A549 (cell line): ENCODE measurements at regions not wholly inside any gene's neighbourhood (a gene's known extent, or its start where the extent isn't known, plus 50 kb on each side); places are given as distances from the start of the nearest gene placed in this dataset.
A peak's percentile ranks its signal among the peaks of the same experiment; 100 is the strongest.

ENCODE experiments used
- ATAC-seq, 2 experiments: fragments of 200-7000 bp in 1 of 2; fragments of >200 bp in 1 of 2; cut with Nextera tagmentation in 1 of 2; cut with Tn5 transposase in 1 of 2; 3 replicates each; pipeline versions ENCODE4 v1.8.0 to v1.9.1; 2018 to 2020; ENCODE audit warnings: mild to moderate bottlenecking in 1 of 2, moderate library complexity in 1 of 2
- CTCF ChIA-PET: fragments of 300-600 bp; sonication (Branson Sonifier 250); formaldehyde crosslinking; extraction: SDS; loops from one replicate; lab custom pipeline; 2021; ENCODE audit warnings: antibody characterized with exemption, inconsistent platforms; lab: Yijun Ruan, JAX
- POLR2A ChIA-PET: fragments of 350-600 bp; formaldehyde crosslinking; extraction: SDS; loops from one replicate; lab custom pipeline; 2021; ENCODE audit warnings: antibody characterized with exemption, inconsistent platforms; lab: Yijun Ruan, JAX
- DNase-seq, 2 experiments: peaks; one replicate each; pipeline versions ENCODE4 v3.0.0 to v3.0.0-alpha.2; 2011 to 2016; ENCODE audit warnings: low read depth in 1 of 2, low spot score in 1 of 2
- FAIRE-seq: peaks from 2 replicates; lab custom pipeline; 2011; peaks lifted over from hg19 to GRCh38; lab: Jason Lieb, UNC
- H3K27ac ChIP-seq, 2 experiments: fragments of >200 bp; sonication (Bioruptor Twin); formaldehyde crosslinking; 3 replicates each; pipeline ENCODE4 v1.5.1; 2016 to 2017
- H3K4me1 ChIP-seq: fragments of >200 bp; sonication (Bioruptor Twin); formaldehyde crosslinking; 3 replicates; pipeline ENCODE4 v1.6.1; 2016
- H3K4me2 ChIP-seq: fragments of >200 bp; sonication (Bioruptor Twin); formaldehyde crosslinking; 3 replicates; pipeline ENCODE4 v1.6.1; 2016
- H3K4me3 ChIP-seq: fragments of >200 bp; sonication (Bioruptor Twin); formaldehyde crosslinking; 3 replicates; pipeline ENCODE4 v1.5.1; 2016
- H3K9me3 ChIP-seq: fragments of >200 bp; sonication (Bioruptor Twin); formaldehyde crosslinking; 3 replicates; pipeline ENCODE4 v1.6.1; 2016
- BHLHE40 ChIP-seq: IDR thresholded peaks from 2 replicates; pipeline ENCODE4 v1.6.1; 2012; ENCODE audit warnings: low read depth, low read length, inconsistent platforms
- CBX8 ChIP-seq: fragments of 200-600 bp; sonication (generic); IDR thresholded peaks from 2 replicates; pipeline ENCODE4 v1.6.1; 2016
- CEBPB ChIP-seq, 2 experiments: fragments of >200 bp in 1 of 2; sonication (Bioruptor Twin) in 1 of 2; formaldehyde crosslinking in 1 of 2; IDR thresholded peaks; 2 replicates each; pipeline ENCODE4 v1.6.1; 2012 to 2016
- EP300 ChIP-seq, 2 experiments: fragments of >200 bp; sonication (Bioruptor Twin); formaldehyde crosslinking; IDR thresholded peaks; 2 replicates in 1 of 2; 3 replicates in 1 of 2; pipeline ENCODE4 v1.6.1; 2016 to 2017
- FOSB ChIP-seq: fragments of 250-450 bp; sonication (Bioruptor Pico); IDR thresholded peaks from 2 replicates; pipeline ENCODE4 v1.5.0; 2020; ENCODE audit warnings: mild to moderate bottlenecking, moderate library complexity
- FOSL2 ChIP-seq, 2 experiments: fragments of 450-650 bp in 1 of 2; fragments of >200 bp in 1 of 2; sonication (Bioruptor Twin) in 1 of 2; formaldehyde crosslinking; IDR thresholded peaks; 2 replicates each; pipeline versions ENCODE4 v1.5.0 to v1.6.1; 2016 to 2020; ENCODE audit warnings: mild to moderate bottlenecking in 1 of 2, moderate library complexity in 1 of 2
- GATA3 ChIP-seq: IDR thresholded peaks from 2 replicates; pipeline ENCODE4 v1.6.1; 2012; ENCODE audit warnings: borderline replicate concordance
- HOXA7 ChIP-seq: fragments of 250-450 bp; sonication (Bioruptor Pico); IDR thresholded peaks from 2 replicates; pipeline ENCODE4 v1.5.0; 2020; ENCODE audit warnings: mild to moderate bottlenecking, moderate library complexity
- JUNB ChIP-seq: fragments of >200 bp; sonication (Bioruptor Twin); formaldehyde crosslinking; IDR thresholded peaks from 2 replicates; pipeline ENCODE4 v1.6.1; 2016
- MAZ ChIP-seq: fragments of 150-350 bp; IDR thresholded peaks from 2 replicates; pipeline ENCODE4 v1.6.1; 2014; ENCODE audit warnings: antibody characterized with exemption, low read depth, low read length, borderline replicate concordance
- MYC ChIP-seq: IDR thresholded peaks from 2 replicates; pipeline ENCODE4 v1.6.1; 2012; ENCODE audit warnings: mild to moderate bottlenecking, inconsistent platforms, low read length, improper control_type of control experiment, borderline replicate concordance
- NPAS2 ChIP-seq: fragments of 250-450 bp; sonication (Bioruptor Pico); IDR thresholded peaks from 2 replicates; pipeline ENCODE4 v1.8.0; 2022; ENCODE audit warnings: mild to moderate bottlenecking, moderate library complexity, borderline replicate concordance
- NR3C1 ChIP-seq: fragments of >200 bp; sonication (Bioruptor Twin); formaldehyde crosslinking; IDR thresholded peaks from 3 replicates; pipeline ENCODE4 v1.6.1; 2017
- POLR2A ChIP-seq: IDR thresholded peaks from 2 replicates; pipeline ENCODE4 v1.6.1; 2012; ENCODE audit warnings: mild to moderate bottlenecking, low read length
- POLR2AphosphoS2 ChIP-seq: conservative IDR thresholded peaks from 2 replicates; pipeline ENCODE4 v1.6.1; 2012; ENCODE audit warnings: low read length, improper control_type of control experiment, inconsistent platforms
- RAD21 ChIP-seq, 2 experiments: fragments of >200 bp in 1 of 2; sonication (Bioruptor Twin) in 1 of 2; formaldehyde crosslinking in 1 of 2; IDR thresholded peaks in 1 of 2; conservative IDR thresholded peaks in 1 of 2; 2 replicates in 1 of 2; 3 replicates in 1 of 2; pipeline ENCODE4 v1.6.1; 2012 to 2018; ENCODE audit warnings: inconsistent platforms in 1 of 2
- RFX5 ChIP-seq: fragments of 450-650 bp; IDR thresholded peaks from 2 replicates; pipeline ENCODE4 v1.7.1; 2014; ENCODE audit warnings: antibody characterized with exemption, mild to moderate bottlenecking, moderate library complexity
- SMC3 ChIP-seq: fragments of >200 bp; sonication (Bioruptor Twin); formaldehyde crosslinking; IDR thresholded peaks from 3 replicates; pipeline ENCODE4 v1.6.1; 2018; ENCODE audit warnings: inconsistent platforms
- TFCP2L1 ChIP-seq: fragments of 250-450 bp; sonication (Bioruptor Pico); IDR thresholded peaks from 2 replicates; pipeline ENCODE4 v1.5.0; 2021; ENCODE audit warnings: mild to moderate bottlenecking
- ZFP36 ChIP-seq: fragments of 450-650 bp; IDR thresholded peaks from 2 replicates; pipeline ENCODE4 v1.6.1; 2014; ENCODE audit warnings: borderline replicate concordance; ENCODE audit not compliant: partially characterized antibody
- ZSCAN20 ChIP-seq: fragments of 250-450 bp; sonication (Bioruptor Pico); IDR thresholded peaks from 2 replicates; pipeline ENCODE4 v1.8.0; 2022; ENCODE audit warnings: mild to moderate bottlenecking, moderate library complexity
- WGBS: methylation state at CpG from one replicate; pipeline ENCODE4 v1.1.6; 2017; ENCODE audit errors: missing lambda C conversion rate; 5-methylcytosine and 5-hydroxymethylcytosine counted together
- TF ChIP-seq, protein P1 (sequence below): fragments of >200 bp; sonication (Bioruptor Twin); formaldehyde crosslinking; IDR thresholded peaks from 3 replicates; pipeline ENCODE4 v1.6.1; 2016
- TF ChIP-seq, protein P2 (sequence below): IDR thresholded peaks from 2 replicates; pipeline ENCODE4 v1.6.1; 2012
- TF ChIP-seq, protein P3 (sequence below): IDR thresholded peaks from 2 replicates; pipeline ENCODE4 v1.6.1; 2012; ENCODE audit warnings: low read depth, borderline replicate concordance
- TF ChIP-seq, protein P4 (sequence below): fragments of 250-450 bp; sonication (Bioruptor Pico); IDR thresholded peaks from 2 replicates; pipeline ENCODE4 v1.5.0; 2021; ENCODE audit warnings: mild to moderate bottlenecking, moderate library complexity, borderline replicate concordance
- TF ChIP-seq, protein P5 (sequence below): fragments of 200-600 bp; sonication (generic); IDR thresholded peaks from 2 replicates; pipeline ENCODE4 v1.6.1; 2016; ENCODE audit warnings: antibody characterized with exemption, mild to moderate bottlenecking, moderate library complexity

DNA sequence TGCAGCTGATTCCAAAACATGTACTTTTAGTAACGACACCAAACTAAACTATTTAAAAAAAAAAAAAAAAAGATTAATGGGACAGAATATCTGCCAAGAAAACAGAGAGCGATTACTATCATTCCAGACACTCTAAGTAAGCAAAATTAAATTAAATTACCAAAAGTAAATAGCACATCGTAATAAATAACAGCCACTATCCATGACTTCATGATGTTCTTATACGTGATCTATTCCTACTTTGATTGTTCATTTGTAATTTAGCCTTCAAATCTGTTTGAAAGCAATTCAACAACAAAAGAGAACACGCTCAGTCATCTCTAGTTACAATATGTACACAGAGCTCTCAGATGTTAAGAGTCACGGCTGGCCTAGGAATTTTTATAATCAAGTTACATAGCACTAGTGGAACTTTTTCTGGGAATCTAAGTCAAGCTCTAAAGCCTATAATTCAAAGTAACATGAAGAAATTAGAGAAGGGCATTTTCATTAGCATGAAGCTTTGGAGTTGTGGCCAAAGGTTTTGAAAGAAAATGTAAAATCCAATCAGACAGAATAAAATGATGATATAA, 241.7 kb upstream of the NEBL start (continued):
- TF ChIP-seq, protein P1, sequence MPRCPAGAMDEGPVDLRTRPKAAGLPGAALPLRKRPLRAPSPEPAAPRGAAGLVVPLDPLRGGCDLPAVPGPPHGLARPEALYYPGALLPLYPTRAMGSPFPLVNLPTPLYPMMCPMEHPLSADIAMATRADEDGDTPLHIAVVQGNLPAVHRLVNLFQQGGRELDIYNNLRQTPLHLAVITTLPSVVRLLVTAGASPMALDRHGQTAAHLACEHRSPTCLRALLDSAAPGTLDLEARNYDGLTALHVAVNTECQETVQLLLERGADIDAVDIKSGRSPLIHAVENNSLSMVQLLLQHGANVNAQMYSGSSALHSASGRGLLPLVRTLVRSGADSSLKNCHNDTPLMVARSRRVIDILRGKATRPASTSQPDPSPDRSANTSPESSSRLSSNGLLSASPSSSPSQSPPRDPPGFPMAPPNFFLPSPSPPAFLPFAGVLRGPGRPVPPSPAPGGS = no peak
- TF ChIP-seq MYC (no peak), RFX5 (no peak), NR3C1 (no peak)
- TF ChIP-seq, protein P2, sequence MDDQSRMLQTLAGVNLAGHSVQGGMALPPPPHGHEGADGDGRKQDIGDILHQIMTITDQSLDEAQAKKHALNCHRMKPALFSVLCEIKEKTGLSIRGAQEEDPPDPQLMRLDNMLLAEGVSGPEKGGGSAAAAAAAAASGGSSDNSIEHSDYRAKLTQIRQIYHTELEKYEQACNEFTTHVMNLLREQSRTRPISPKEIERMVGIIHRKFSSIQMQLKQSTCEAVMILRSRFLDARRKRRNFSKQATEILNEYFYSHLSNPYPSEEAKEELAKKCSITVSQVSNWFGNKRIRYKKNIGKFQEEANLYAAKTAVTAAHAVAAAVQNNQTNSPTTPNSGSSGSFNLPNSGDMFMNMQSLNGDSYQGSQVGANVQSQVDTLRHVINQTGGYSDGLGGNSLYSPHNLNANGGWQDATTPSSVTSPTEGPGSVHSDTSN = no peak

DNA sequence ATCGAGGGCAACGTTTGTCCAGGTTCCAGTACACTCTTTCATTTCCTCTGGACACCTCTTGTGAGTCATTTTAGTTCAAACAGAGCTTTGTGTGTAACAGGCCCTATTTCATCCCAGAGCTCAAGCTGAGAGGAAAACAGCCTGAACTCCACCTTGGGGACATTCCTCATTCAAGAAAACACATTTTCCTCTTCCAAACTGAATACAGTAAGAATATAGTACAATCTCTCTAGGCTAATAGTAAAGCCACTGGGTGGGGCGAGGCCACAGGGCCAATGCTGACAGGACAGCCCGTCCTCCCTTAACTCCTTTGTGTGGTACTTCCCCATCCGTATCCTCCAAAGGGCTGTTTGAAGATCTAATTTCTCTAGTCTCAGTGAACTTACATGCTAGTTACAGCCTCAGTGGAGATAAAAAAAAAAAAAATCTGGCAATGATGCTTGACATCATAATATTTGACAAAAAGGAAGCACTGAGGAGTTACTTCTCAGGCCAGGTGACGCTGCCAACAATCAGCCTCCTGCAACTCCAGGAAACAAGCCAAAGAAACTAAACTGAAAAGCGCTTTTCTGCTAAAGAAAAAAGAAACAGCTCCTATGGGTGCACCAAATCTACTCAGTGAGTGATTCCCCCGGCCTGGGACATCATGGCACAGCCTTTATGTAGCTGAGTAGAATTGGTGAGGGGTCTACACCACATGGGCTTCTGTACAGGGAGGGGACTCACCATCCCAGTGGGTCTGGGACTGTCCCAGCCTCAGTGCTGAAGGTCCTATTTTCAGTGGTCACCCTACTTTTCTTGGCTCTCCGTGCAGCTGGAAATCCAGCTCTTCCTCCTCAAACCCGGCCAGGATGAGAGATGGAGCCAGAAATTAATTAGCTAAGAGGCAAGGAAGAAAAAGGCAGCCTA, 238.2 kb upstream of the NEBL start:
- Histone ChIP-seq H3K4me3 (peak overlapping the region; percentile 17; the same call in 1 of the 3 replicates), H3K4me1 (peaks cover 49% of the 10 kb centered on the region), H3K9me3 (no peaks in the 10 kb centered on the region), H3K27ac (peak overlapping the region; percentile 91 to 92), H3K4me2 (peak overlapping the region; percentile 81)
- peak; percentile 98 for FAIRE-seq
- ATAC-seq = peak; percentile 97 to 98
- 35% methylated on average over 10 of the region's 10 CpGs for WGBS
- CTCF ChIA-PET = interaction anchor here (0.7 to 1.8 kb wide), 8 partner anchors 9 to 134 kb away, joined by 3 to 5 read pairs (median 3); no protein-coding TSS in a partner anchor
- DNase-seq = peak; percentile 60 to 81
- POLR2A ChIA-PET = interaction anchor here (1.1 to 2.2 kb wide), 3 partner anchors 38 to 59 kb away, joined by 4 to 10 read pairs (median 7); no protein-coding TSS in a partner anchor
- no peak for TF ChIP-seq NPAS2 (CRISPR knock-in tag)
- TF ChIP-seq JUNB = peak; percentile 82
- TF ChIP-seq EP300 (IDR thresholded peaks at IDR 0.05) = peak; percentile 36 to 44; a peak in 2 of 5 replicates
- TF ChIP-seq, protein P1 = 0 out of 3 replicates have a peak, but pooled peaks have one; percentile 23
- TF ChIP-seq POLR2AphosphoS2 = no peak
- TF ChIP-seq CBX8 = no peak
- no peak for TF ChIP-seq BHLHE40
- peak; percentile 63 for TF ChIP-seq FOSL2 (IDR thresholded peaks at IDR 0.05)
- peak; percentile 81 for TF ChIP-seq FOSL2 (CRISPR knock-in tag; IDR thresholded peaks at IDR 0.05)
- TF ChIP-seq, protein P3, sequence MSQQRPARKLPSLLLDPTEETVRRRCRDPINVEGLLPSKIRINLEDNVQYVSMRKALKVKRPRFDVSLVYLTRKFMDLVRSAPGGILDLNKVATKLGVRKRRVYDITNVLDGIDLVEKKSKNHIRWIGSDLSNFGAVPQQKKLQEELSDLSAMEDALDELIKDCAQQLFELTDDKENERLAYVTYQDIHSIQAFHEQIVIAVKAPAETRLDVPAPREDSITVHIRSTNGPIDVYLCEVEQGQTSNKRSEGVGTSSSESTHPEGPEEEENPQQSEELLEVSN = no peak
- no peak for TF ChIP-seq TFCP2L1 (CRISPR knock-in tag)
- peak; percentile 42; the same call in 2 of the 3 replicates for TF ChIP-seq SMC3
- peak; percentile 25; the same call in 1 of the 2 replicates for TF ChIP-seq GATA3
- TF ChIP-seq ZSCAN20 (CRISPR knock-in tag) = no peak
- no peak for TF ChIP-seq FOSB (CRISPR knock-in tag)
- no peak for TF ChIP-seq POLR2A
- no peak for TF ChIP-seq HOXA7 (CRISPR knock-in tag)
- TF ChIP-seq, protein P4, sequence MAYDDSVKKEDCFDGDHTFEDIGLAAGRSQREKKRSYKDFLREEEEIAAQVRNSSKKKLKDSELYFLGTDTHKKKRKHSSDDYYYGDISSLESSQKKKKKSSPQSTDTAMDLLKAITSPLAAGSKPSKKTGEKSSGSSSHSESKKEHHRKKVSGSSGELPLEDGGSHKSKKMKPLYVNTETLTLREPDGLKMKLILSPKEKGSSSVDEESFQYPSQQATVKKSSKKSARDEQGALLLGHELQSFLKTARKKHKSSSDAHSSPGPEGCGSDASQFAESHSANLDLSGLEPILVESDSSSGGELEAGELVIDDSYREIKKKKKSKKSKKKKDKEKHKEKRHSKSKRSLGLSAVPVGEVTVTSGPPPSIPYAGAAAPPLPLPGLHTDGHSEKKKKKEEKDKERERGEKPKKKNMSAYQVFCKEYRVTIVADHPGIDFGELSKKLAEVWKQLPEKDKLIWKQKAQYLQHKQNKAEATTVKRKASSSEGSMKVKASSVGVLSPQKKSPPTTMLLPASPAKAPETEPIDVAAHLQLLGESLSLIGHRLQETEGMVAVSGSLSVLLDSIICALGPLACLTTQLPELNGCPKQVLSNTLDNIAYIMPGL (CRISPR knock-in tag) = no peak
- no peak for TF ChIP-seq MAZ
- TF ChIP-seq ZFP36 = no peak
- TF ChIP-seq RAD21 (conservative IDR thresholded peaks at IDR 0.05 in 1 of 2, IDR thresholded peaks at IDR 0.05 in 1 of 2) = peak in 1 of 2 experiments; percentile 22; a peak in 2 of 5 replicates
- TF ChIP-seq, protein P5, sequence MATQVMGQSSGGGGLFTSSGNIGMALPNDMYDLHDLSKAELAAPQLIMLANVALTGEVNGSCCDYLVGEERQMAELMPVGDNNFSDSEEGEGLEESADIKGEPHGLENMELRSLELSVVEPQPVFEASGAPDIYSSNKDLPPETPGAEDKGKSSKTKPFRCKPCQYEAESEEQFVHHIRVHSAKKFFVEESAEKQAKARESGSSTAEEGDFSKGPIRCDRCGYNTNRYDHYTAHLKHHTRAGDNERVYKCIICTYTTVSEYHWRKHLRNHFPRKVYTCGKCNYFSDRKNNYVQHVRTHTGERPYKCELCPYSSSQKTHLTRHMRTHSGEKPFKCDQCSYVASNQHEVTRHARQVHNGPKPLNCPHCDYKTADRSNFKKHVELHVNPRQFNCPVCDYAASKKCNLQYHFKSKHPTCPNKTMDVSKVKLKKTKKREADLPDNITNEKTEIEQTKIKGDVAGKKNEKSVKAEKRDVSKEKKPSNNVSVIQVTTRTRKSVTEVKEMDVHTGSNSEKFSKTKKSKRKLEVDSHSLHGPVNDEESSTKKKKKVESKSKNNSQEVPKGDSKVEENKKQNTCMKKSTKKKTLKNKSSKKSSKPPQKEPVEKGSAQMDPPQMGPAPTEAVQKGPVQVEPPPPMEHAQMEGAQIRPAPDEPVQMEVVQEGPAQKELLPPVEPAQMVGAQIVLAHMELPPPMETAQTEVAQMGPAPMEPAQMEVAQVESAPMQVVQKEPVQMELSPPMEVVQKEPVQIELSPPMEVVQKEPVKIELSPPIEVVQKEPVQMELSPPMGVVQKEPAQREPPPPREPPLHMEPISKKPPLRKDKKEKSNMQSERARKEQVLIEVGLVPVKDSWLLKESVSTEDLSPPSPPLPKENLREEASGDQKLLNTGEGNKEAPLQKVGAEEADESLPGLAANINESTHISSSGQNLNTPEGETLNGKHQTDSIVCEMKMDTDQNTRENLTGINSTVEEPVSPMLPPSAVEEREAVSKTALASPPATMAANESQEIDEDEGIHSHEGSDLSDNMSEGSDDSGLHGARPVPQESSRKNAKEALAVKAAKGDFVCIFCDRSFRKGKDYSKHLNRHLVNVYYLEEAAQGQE = peak; percentile 29; the same call in 1 of the 2 replicates
- 0 out of 4 replicates have a peak, but pooled peaks of 1 of the 2 experiments have one; percentile 3 for TF ChIP-seq CEBPB (IDR thresholded peaks at IDR 0.05)
